Ectodermal cell (in vitro differentiated cells): ENCODE measurements at regions not wholly inside any gene's neighbourhood (a gene's known extent, or its start where the extent isn't known, plus 50 kb on each side); places are given as distances from the start of the nearest gene placed in this dataset.

Experiments used
- H3K27ac ChIP-seq: 2 replicates; pipeline ENCODE4 v1.7.0; 2013; ENCODE audit warnings: mild to moderate bottlenecking, low read depth, low read length; ENCODE audit not compliant: insufficient read depth, poor library complexity, severe bottlenecking
- H3K27me3 ChIP-seq: 2 replicates; pipeline ENCODE4 v1.7.0; 2013; ENCODE audit warnings: mild to moderate bottlenecking, low read length; ENCODE audit not compliant: insufficient read depth, control insufficient read depth, poor library complexity, severe bottlenecking
- H3K36me3 ChIP-seq: one replicate; pipeline ENCODE4 v1.7.0; 2013; ENCODE audit warnings: low read length; ENCODE audit not compliant: control insufficient read depth, insufficient read depth
- H3K4me1 ChIP-seq: one replicate; pipeline ENCODE4 v1.7.0; 2013; ENCODE audit warnings: low read length; ENCODE audit not compliant: control insufficient read depth, insufficient read depth
- H3K4me3 ChIP-seq: 2 replicates; pipeline ENCODE4 v1.7.0; 2013; ENCODE audit warnings: low read depth, low read length, control low read depth; ENCODE audit not compliant: insufficient read depth
- H3K9me3 ChIP-seq: 2 replicates; pipeline ENCODE4 v1.7.0; 2013; ENCODE audit warnings: mild to moderate bottlenecking, low read length, moderate library complexity; ENCODE audit not compliant: control insufficient read depth
- WGBS, 2 experiments: methylation state at CpG; one replicate each; pipeline ENCODE4 v1.1.7; 2013; ENCODE audit warnings: missing lambda C conversion rate in 2 of 2; 5-methylcytosine and 5-hydroxymethylcytosine counted together

- Histone ChIP-seq H3K27ac (no peak overlapping the region), H3K9me3 (no peaks in the 10 kb centered on the region), H3K4me1 (no peaks in the 10 kb centered on the region), H3K4me3 (no peak overlapping the region), H3K36me3 (no peaks in the 10 kb centered on the region), H3K27me3 (no peaks in the 10 kb centered on the region)
- WGBS, 2 experiments = 90 to 95% methylated on average over 5 of the region's 5 CpGs
These were observed 53.5 kb upstream of the TIPARP start for GRCh38 chr3:156620901-156621300.

- Histone ChIP-seq H3K9me3 (no peaks in the 10 kb centered on the region), H3K27ac (no peak overlapping the region), H3K27me3 (no peaks in the 10 kb centered on the region), H3K4me3 (no peak overlapping the region), H3K4me1 (no peaks in the 10 kb centered on the region), H3K36me3 (no peaks in the 10 kb centered on the region)
- 91 to 93% methylated on average over 2 of the region's 2 CpGs for WGBS, 2 experiments
These were observed 54.1 kb upstream of the TIPARP start for GRCh38 chr3:156620260-156620659.

GRCh38 chr3:156619376-156619775 lies 55.0 kb upstream of the TIPARP start:
- H3K4me3 ChIP-seq = no peak overlapping the region
- no peaks in the 10 kb centered on the region for H3K9me3 ChIP-seq
- no peaks in the 10 kb centered on the region for H3K36me3 ChIP-seq
- H3K4me1 ChIP-seq = no peaks in the 10 kb centered on the region
- no peak overlapping the region for H3K27ac ChIP-seq
- 75 to 94% methylated on average over 2 of the region's 2 CpGs for WGBS, 2 experiments
- H3K27me3 ChIP-seq = no peaks in the 10 kb centered on the region

GRCh38 chr3:156617781-156618180 lies 56.6 kb upstream of the TIPARP start:
- Histone ChIP-seq H3K4me3 (no peak overlapping the region), H3K9me3 (no peaks in the 10 kb centered on the region), H3K4me1 (no peaks in the 10 kb centered on the region), H3K36me3 (no peaks in the 10 kb centered on the region), H3K27me3 (no peaks in the 10 kb centered on the region), H3K27ac (no peak overlapping the region)

GRCh38 chr3:156617145-156617544 lies 57.2 kb upstream of the TIPARP start:
- no peak overlapping the region for H3K4me3 ChIP-seq
- no peak overlapping the region for H3K27ac ChIP-seq
- no peaks in the 10 kb centered on the region for H3K36me3 ChIP-seq
- no peaks in the 10 kb centered on the region for H3K4me1 ChIP-seq
- H3K9me3 ChIP-seq = no peaks in the 10 kb centered on the region
- H3K27me3 ChIP-seq = no peaks in the 10 kb centered on the region

GRCh38 chr3:156615592-156616173 lies 58.7 kb upstream of the TIPARP start:
- H3K27ac ChIP-seq = no peak overlapping the region
- no peak overlapping the region for H3K4me3 ChIP-seq
- no peaks in the 10 kb centered on the region for H3K9me3 ChIP-seq
- 67 to 79% methylated on average over 1 of the region's 1 CpG for WGBS, 2 experiments
- no peaks in the 10 kb centered on the region for H3K27me3 ChIP-seq
- H3K36me3 ChIP-seq = no peaks in the 10 kb centered on the region
- no peaks in the 10 kb centered on the region for H3K4me1 ChIP-seq

GRCh38 chr3:156614642-156615511 lies 59.5 kb upstream of the TIPARP start:
- WGBS, 2 experiments = 78 to 100% methylated on average over 1 of the region's 1 CpG
- Histone ChIP-seq H3K4me3 (no peak overlapping the region), H3K27me3 (no peaks in the 10 kb centered on the region), H3K4me1 (no peaks in the 10 kb centered on the region), H3K36me3 (no peaks in the 10 kb centered on the region), H3K27ac (no peak overlapping the region), H3K9me3 (no peaks in the 10 kb centered on the region)

GRCh38 chr3:156612903-156613302 lies 58.0 kb upstream of the SSR3 start:
- H3K4me1 ChIP-seq = no peaks in the 10 kb centered on the region
- H3K4me3 ChIP-seq = no peak overlapping the region
- H3K9me3 ChIP-seq = no peaks in the 10 kb centered on the region
- H3K36me3 ChIP-seq = no peaks in the 10 kb centered on the region
- no peak overlapping the region for H3K27ac ChIP-seq
- no peaks in the 10 kb centered on the region for H3K27me3 ChIP-seq

GRCh38 chr3:156611870-156612494 lies 57.1 kb upstream of the SSR3 start:
- no peaks in the 10 kb centered on the region for H3K9me3 ChIP-seq
- WGBS, 2 experiments = 88 to 97% methylated on average over 2 of the region's 2 CpGs

GRCh38 chr3:156610154-156610553 lies 55.2 kb upstream of the SSR3 start:
- no peaks in the 10 kb centered on the region for H3K36me3 ChIP-seq
- peaks cover 10% of the 10 kb centered on the region for H3K4me1 ChIP-seq
- 84 to 100% methylated on average over 1 of the region's 2 CpGs for WGBS, 2 experiments
- no peak overlapping the region for H3K4me3 ChIP-seq
- H3K27ac ChIP-seq = no peak overlapping the region
- peaks cover 3% of the 10 kb centered on the region for H3K27me3 ChIP-seq
- no peaks in the 10 kb centered on the region for H3K9me3 ChIP-seq

More at GRCh38 chr3:156611870-156612494, 57.1 kb upstream of the SSR3 start:
- no peaks in the 10 kb centered on the region for H3K4me1 ChIP-seq
- H3K27ac ChIP-seq = no peak overlapping the region
- no peaks in the 10 kb centered on the region for H3K27me3 ChIP-seq
- no peaks in the 10 kb centered on the region for H3K36me3 ChIP-seq
- H3K4me3 ChIP-seq = no peak overlapping the region
